ENCODE measurements at regions not wholly inside any gene's neighbourhood (a gene's known extent, or its start where the extent isn't known, plus 50 kb on each side); places are given as distances from the start of the nearest gene placed in this dataset.

DNA sequence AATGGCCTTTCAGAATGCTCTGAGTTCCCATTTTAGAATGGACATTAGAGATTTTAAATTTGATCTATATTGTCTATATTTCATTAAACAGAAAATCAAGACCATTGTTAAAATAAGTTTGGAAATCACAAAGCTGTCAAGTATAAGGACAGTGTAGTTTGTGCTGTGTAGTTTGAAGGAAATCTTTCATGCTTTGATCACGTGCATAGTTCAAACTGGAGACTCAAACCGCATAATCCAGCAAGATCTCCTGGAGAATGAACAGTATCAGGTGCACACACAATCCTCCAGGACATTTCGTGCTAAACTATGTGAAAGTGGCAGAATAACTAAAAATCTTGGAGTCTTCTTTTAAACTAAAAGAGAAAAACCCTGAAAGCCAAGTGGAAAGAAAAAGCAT is 60.8 kb upstream of the TBXT start:
- H3K36me3 ChIP-seq (ENCODE audit: control insufficient read depth in 2 of 2, insufficient read depth in 2 of 2, low read length in 1 of 2) = no peaks in the 10 kb centered on the region
- POLR2A ChIA-PET = no interaction called here
- CTCF ChIA-PET = no interaction called here
- in situ Hi-C loops (cut with MboI) = no loop called here
- peaks cover 7% of the 10 kb centered on the region for H3K4me1 ChIP-seq (ENCODE audit: control insufficient read depth, insufficient read depth, low read length)
- ATAC-seq = no peak
- TF ChIP-seq HDAC2 (IDR thresholded peaks at IDR 0.05) (no peak), POLR2AphosphoS2 (IDR thresholded peaks at IDR 0.05; ENCODE audit: low read depth, low read length) (no peak), ETV6 (conservative IDR thresholded peaks at IDR 0.05 in 1 of 2, IDR thresholded peaks at IDR 0.05 in 1 of 2; ENCODE audit: borderline replicate concordance in 1 of 2, low read depth in 1 of 2) (no peak), JUND (IDR thresholded peaks at IDR 0.05; ENCODE audit: low read depth, low read length) (no peak), SRF (IDR thresholded peaks at IDR 0.05; ENCODE audit: low read depth in 2 of 2, low read length in 2 of 2) (no peak), POLR2AphosphoS5 (IDR thresholded peaks at IDR 0.05; ENCODE audit: low read length) (no peak)
- TF ChIP-seq, protein P1, sequence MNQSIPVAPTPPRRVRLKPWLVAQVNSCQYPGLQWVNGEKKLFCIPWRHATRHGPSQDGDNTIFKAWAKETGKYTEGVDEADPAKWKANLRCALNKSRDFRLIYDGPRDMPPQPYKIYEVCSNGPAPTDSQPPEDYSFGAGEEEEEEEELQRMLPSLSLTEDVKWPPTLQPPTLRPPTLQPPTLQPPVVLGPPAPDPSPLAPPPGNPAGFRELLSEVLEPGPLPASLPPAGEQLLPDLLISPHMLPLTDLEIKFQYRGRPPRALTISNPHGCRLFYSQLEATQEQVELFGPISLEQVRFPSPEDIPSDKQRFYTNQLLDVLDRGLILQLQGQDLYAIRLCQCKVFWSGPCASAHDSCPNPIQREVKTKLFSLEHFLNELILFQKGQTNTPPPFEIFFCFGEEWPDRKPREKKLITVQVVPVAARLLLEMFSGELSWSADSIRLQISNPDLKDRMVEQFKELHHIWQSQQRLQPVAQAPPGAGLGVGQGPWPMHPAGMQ (IDR thresholded peaks at IDR 0.05; ENCODE audit: borderline replicate concordance) = no peak
- TF ChIP-seq, protein P2, sequence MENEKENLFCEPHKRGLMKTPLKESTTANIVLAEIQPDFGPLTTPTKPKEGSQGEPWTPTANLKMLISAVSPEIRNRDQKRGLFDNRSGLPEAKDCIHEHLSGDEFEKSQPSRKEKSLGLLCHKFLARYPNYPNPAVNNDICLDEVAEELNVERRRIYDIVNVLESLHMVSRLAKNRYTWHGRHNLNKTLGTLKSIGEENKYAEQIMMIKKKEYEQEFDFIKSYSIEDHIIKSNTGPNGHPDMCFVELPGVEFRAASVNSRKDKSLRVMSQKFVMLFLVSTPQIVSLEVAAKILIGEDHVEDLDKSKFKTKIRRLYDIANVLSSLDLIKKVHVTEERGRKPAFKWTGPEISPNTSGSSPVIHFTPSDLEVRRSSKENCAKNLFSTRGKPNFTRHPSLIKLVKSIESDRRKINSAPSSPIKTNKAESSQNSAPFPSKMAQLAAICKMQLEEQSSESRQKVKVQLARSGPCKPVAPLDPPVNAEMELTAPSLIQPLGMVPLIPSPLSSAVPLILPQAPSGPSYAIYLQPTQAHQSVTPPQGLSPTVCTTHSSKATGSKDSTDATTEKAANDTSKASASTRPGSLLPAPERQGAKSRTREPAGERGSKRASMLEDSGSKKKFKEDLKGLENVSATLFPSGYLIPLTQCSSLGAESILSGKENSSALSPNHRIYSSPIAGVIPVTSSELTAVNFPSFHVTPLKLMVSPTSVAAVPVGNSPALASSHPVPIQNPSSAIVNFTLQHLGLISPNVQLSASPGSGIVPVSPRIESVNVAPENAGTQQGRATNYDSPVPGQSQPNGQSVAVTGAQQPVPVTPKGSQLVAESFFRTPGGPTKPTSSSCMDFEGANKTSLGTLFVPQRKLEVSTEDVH (IDR thresholded peaks at IDR 0.05; ENCODE audit: low read depth, partially characterized antibody) = no peak
- TF ChIP-seq, protein P3, sequence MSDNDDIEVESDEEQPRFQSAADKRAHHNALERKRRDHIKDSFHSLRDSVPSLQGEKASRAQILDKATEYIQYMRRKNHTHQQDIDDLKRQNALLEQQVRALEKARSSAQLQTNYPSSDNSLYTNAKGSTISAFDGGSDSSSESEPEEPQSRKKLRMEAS (IDR thresholded peaks at IDR 0.05; ENCODE audit: low read depth, low read length) = no peak
- TF ChIP-seq, protein P4, sequence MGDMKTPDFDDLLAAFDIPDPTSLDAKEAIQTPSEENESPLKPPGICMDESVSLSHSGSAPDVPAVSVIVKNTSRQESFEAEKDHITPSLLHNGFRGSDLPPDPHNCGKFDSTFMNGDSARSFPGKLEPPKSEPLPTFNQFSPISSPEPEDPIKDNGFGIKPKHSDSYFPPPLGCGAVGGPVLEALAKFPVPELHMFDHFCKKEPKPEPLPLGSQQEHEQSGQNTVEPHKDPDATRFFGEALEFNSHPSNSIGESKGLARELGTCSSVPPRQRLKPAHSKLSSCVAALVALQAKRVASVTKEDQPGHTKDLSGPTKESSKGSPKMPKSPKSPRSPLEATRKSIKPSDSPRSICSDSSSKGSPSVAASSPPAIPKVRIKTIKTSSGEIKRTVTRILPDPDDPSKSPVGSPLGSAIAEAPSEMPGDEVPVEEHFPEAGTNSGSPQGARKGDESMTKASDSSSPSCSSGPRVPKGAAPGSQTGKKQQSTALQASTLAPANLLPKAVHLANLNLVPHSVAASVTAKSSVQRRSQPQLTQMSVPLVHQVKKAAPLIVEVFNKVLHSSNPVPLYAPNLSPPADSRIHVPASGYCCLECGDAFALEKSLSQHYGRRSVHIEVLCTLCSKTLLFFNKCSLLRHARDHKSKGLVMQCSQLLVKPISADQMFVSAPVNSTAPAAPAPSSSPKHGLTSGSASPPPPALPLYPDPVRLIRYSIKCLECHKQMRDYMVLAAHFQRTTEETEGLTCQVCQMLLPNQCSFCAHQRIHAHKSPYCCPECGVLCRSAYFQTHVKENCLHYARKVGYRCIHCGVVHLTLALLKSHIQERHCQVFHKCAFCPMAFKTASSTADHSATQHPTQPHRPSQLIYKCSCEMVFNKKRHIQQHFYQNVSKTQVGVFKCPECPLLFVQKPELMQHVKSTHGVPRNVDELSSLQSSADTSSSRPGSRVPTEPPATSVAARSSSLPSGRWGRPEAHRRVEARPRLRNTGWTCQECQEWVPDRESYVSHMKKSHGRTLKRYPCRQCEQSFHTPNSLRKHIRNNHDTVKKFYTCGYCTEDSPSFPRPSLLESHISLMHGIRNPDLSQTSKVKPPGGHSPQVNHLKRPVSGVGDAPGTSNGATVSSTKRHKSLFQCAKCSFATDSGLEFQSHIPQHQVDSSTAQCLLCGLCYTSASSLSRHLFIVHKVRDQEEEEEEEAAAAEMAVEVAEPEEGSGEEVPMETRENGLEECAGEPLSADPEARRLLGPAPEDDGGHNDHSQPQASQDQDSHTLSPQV (IDR thresholded peaks at IDR 0.05) = no peak
- TF ChIP-seq, protein P5, sequence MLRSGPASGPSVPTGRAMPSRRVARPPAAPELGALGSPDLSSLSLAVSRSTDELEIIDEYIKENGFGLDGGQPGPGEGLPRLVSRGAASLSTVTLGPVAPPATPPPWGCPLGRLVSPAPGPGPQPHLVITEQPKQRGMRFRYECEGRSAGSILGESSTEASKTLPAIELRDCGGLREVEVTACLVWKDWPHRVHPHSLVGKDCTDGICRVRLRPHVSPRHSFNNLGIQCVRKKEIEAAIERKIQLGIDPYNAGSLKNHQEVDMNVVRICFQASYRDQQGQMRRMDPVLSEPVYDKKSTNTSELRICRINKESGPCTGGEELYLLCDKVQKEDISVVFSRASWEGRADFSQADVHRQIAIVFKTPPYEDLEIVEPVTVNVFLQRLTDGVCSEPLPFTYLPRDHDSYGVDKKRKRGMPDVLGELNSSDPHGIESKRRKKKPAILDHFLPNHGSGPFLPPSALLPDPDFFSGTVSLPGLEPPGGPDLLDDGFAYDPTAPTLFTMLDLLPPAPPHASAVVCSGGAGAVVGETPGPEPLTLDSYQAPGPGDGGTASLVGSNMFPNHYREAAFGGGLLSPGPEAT (IDR thresholded peaks at IDR 0.05; ENCODE audit: low read depth) = no peak
- RAD21 ChIA-PET (ENCODE audit: unreplicated experiment) = no interaction called here
- peaks cover 1 to 6% of the 10 kb centered on the region in 2 experiments; a peak in 1 of 4 replicates for H3K27me3 ChIP-seq (replicated peaks in 1 of 2; ENCODE audit: control insufficient read depth in 2 of 2, insufficient read depth in 2 of 2, low read length in 1 of 2)
- no peak overlapping the region for H3K4me2 ChIP-seq (ENCODE audit: control insufficient read depth, insufficient read depth)
- SMC1A ChIA-PET (ENCODE audit: uncharacterized antibody, unreplicated experiment) = no interaction called here
- H3K9ac ChIP-seq (ENCODE audit: control insufficient read depth, insufficient read depth, low read length) = no peak overlapping the region
- FAIRE-seq = no peak
- WGBS (ENCODE audit: insufficient coverage, insufficient replicate concordance, low lambda C conversion rate, missing lambda C conversion rate) = 36% methylated on average over 3 of the region's 3 CpGs
- no peaks in the 10 kb centered on the region for H3K79me2 ChIP-seq (ENCODE audit: control insufficient read depth, insufficient read depth, low read length)
- no peaks in the 10 kb centered on the region for H4K20me1 ChIP-seq (ENCODE audit: control insufficient read depth, insufficient read depth)
- H3K4me3 ChIP-seq = no peak overlapping the region
- H3K27ac ChIP-seq (ENCODE audit: control insufficient read depth, insufficient read depth) = no peak overlapping the region
- DNase-seq (ENCODE audit: low read depth, low spot score) = no peak
- no peaks in the 10 kb centered on the region for H3K9me3 ChIP-seq (replicated peaks; ENCODE audit: control insufficient read depth, insufficient read depth, low read length)
- no TSS peak for BruUV-seq (replicated peaks)
- H2AFZ ChIP-seq (ENCODE audit: control insufficient read depth, low read depth, low read length) = no peak overlapping the region
- intact Hi-C loops (cut with micrococcal nuclease; ENCODE audit: unreplicated experiment) = no loop called here
